Coronary artery (tissue), 2 donors: ENCODE measurements at regions not wholly inside any gene's neighbourhood (a gene's known extent, or its start where the extent isn't known, plus 50 kb on each side); places are given as distances from the start of the nearest gene placed in this dataset.

ENCODE experiments used
- DNase-seq: peaks from one replicate; pipeline ENCODE4 v3.0.0-alpha.2; 2017; ENCODE audit warnings: low spot score
- H3K27ac ChIP-seq, 2 donors: fragments of 200-600 bp; sonication (generic); one replicate each; pipeline ENCODE4 v1.5.1; 2016 to 2019
- H3K4me3 ChIP-seq: fragments of 200-600 bp; sonication (generic); 2 replicates; pipeline ENCODE4 v1.5.1; 2016; ENCODE audit warnings: mild to moderate bottlenecking, moderate library complexity
- TF ChIP-seq, protein P1 (sequence below): fragments of 200-600 bp; sonication (generic); IDR thresholded peaks from one replicate; pipeline ENCODE4 v1.5.1; 2019; ENCODE audit warnings: antibody characterized with exemption

GRCh38 chr20:7346562-7346961 lies 579.1 kb downstream of the BMP2 start:
- H3K27ac ChIP-seq: no peak overlapping the region
- TF ChIP-seq, protein P1, sequence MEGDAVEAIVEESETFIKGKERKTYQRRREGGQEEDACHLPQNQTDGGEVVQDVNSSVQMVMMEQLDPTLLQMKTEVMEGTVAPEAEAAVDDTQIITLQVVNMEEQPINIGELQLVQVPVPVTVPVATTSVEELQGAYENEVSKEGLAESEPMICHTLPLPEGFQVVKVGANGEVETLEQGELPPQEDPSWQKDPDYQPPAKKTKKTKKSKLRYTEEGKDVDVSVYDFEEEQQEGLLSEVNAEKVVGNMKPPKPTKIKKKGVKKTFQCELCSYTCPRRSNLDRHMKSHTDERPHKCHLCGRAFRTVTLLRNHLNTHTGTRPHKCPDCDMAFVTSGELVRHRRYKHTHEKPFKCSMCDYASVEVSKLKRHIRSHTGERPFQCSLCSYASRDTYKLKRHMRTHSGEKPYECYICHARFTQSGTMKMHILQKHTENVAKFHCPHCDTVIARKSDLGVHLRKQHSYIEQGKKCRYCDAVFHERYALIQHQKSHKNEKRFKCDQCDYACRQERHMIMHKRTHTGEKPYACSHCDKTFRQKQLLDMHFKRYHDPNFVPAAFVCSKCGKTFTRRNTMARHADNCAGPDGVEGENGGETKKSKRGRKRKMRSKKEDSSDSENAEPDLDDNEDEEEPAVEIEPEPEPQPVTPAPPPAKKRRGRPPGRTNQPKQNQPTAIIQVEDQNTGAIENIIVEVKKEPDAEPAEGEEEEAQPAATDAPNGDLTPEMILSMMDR: no peak
- no peak overlapping the region for H3K4me3 ChIP-seq
- no peak for DNase-seq

DNA sequence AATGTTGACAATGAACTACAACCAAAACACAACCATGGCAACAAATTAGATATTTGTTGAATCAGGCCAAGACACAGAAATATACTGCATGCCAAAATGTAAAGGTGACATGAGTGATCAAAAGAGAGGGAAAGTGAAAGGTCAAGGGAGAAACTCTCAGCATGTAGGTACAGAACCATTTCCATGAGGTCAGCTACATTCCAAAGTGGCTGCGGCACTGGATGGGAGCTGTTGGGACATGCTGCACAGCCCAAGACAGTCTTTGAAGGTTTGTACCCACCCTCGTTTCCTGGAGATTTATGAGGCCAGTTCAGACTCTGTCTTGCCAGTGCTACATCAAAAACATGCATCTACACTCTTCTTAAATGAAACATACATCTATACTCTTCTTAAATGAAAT lies 579.9 kb downstream of the BMP2 start:
- Histone ChIP-seq H3K4me3 (no peak overlapping the region), H3K27ac (no peak overlapping the region)
- TF ChIP-seq, protein P1: no peak
- no peak for DNase-seq

DNA sequence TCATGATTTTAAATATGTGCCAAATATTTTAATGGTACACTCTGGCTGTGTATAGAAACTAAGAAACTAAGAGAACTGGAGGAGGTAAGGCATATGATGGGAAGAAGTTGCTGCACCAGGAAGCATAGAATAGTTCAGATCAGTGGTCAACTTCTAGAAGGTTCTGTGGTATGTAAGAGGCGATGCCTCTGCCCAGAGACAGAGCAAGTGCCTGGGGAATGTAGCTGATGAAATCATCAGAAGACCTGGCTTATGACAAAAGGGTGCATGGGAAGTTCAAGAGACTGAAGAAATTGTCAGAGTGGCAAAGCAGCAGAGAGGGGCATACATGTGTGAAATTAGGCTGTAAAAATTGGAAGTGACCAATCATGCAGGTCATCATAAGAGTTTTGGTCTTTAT lies 580.8 kb downstream of the BMP2 start:
- no peak for DNase-seq
- Histone ChIP-seq H3K4me3 (no peak overlapping the region), H3K27ac (no peak overlapping the region)
- TF ChIP-seq, protein P1: no peak

DNA sequence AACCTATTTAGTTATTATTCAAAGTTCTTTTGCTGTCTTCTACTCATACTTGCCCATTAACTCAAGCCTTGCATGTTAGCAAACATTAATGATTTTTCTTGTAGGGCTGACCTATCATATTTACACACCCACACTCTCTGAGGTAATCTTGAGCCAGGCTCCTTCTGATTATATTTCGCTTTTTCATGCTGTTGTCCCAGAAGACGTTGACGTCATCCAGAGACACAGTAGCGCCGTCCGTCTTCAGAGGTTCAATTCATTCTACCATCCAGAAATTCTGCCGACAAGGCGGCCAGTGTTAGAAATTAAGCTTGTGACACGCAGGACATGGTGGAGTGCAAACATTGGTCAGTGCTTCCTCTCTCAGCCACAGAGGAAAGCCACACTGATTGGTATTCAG lies 584.7 kb downstream of the BMP2 start:
- Histone ChIP-seq H3K27ac (no peak overlapping the region), H3K4me3 (no peak overlapping the region)
- TF ChIP-seq, protein P1: no peak
- DNase-seq: no peak

GRCh38 chr20:7355051-7355450 lies 585.2 kb downstream of the HAO1 start:
- DNase-seq: no peak
- TF ChIP-seq, protein P1: no peak
- no peak overlapping the region for H3K27ac ChIP-seq
- H3K4me3 ChIP-seq: no peak overlapping the region

- DNase-seq: no peak
- no peak overlapping the region for H3K4me3 ChIP-seq
- TF ChIP-seq, protein P1: no peak
- no peak overlapping the region for H3K27ac ChIP-seq
Measured at GRCh38 chr20:7358670-7359069, 581.6 kb downstream of the HAO1 start.

DNA sequence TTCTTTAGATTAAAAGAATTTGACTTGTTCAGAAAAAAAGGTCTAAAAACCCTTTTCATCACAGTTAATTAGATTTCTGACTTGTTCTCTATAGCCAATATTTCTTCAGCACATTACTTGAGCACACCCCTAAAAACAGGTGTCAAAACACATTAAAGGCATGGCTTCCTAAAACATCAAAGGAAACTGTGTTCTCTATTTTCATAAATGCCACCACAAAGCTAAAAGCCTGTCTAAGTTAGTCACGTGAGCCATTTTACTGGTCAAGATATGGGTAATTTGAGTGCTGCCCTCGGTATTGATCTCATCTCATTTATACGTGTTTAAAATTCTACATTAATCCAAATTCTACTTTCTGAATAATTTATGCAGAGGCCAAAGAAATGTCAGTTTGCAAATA lies 580.5 kb downstream of the HAO1 start:
- no peak overlapping the region for H3K27ac ChIP-seq
- DNase-seq: no peak
- TF ChIP-seq, protein P1: no peak
- no peak overlapping the region for H3K4me3 ChIP-seq
